Progenitor cell of endocrine pancreas (in vitro differentiated cells): ENCODE measurements at regions not wholly inside any gene's neighbourhood (a gene's known extent, or its start where the extent isn't known, plus 50 kb on each side); places are given as distances from the start of the nearest gene placed in this dataset.

ENCODE experiments used
- DNase-seq: peaks from one replicate; pipeline ENCODE4 v3.0.0; 2021; ENCODE audit warnings: low spot score; ENCODE audit not compliant: unreplicated experiment
- H3K27ac Mint-ChIP-seq: 2 replicates; pipeline ENCODE4 v1.8.0; 2021; ENCODE audit warnings: mild to moderate bottlenecking, moderate library complexity, mixed read lengths
- H3K27me3 Mint-ChIP-seq: 2 replicates; pipeline ENCODE4 v1.8.0; 2021; ENCODE audit warnings: mixed read lengths
- H3K36me3 Mint-ChIP-seq: 2 replicates; pipeline ENCODE4 v1.8.0; 2022; ENCODE audit warnings: mixed read lengths; ENCODE audit not compliant: insufficient read depth
- H3K4me1 Mint-ChIP-seq: 2 replicates; pipeline ENCODE4 v1.8.0; 2021; ENCODE audit warnings: low read depth, mixed read lengths
- H3K4me3 Mint-ChIP-seq: 2 replicates; pipeline ENCODE4 v1.8.0; 2021; ENCODE audit warnings: low read depth, mild to moderate bottlenecking, moderate library complexity, mixed read lengths
- H3K9me3 Mint-ChIP-seq: 2 replicates; pipeline ENCODE4 v1.8.0; 2021; ENCODE audit warnings: low read depth, mixed read lengths
- TF ChIP-seq, protein P1 (sequence below): fragments of 200-600 bp; sonication (generic); IDR thresholded peaks from one replicate; pipeline ENCODE4 v1.5.0; 2021; ENCODE audit warnings: antibody characterized with exemption, mild to moderate bottlenecking; ENCODE audit not compliant: unreplicated experiment

DNA sequence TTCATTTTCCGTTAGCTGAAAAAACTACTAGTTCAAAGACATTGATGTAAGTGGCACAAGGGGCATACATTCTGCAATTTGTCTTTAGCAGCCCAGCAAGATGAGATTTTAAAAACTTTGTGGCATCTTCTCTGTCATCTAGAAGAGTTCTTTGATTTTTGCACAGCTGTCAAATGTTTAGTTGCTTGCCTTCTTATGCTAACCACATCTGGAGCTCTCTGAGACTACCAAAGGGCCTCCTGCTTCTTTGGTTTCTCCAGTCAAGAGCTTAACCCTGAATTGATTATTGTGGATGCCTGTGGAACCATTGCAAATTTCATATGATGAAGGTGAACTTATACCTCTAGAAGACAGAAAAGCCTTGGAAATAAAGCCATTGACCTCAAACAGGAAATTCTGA, 468.7 kb upstream of the RGMA start:
- Mint-ChIP-seq H3K36me3 (no peaks in the 10 kb centered on the region), H3K9me3 (no peaks in the 10 kb centered on the region), H3K27me3 (peaks cover 37% of the 10 kb centered on the region), H3K4me3 (no peak overlapping the region), H3K27ac (no peak overlapping the region), H3K4me1 (no peaks in the 10 kb centered on the region)
- TF ChIP-seq, protein P1, sequence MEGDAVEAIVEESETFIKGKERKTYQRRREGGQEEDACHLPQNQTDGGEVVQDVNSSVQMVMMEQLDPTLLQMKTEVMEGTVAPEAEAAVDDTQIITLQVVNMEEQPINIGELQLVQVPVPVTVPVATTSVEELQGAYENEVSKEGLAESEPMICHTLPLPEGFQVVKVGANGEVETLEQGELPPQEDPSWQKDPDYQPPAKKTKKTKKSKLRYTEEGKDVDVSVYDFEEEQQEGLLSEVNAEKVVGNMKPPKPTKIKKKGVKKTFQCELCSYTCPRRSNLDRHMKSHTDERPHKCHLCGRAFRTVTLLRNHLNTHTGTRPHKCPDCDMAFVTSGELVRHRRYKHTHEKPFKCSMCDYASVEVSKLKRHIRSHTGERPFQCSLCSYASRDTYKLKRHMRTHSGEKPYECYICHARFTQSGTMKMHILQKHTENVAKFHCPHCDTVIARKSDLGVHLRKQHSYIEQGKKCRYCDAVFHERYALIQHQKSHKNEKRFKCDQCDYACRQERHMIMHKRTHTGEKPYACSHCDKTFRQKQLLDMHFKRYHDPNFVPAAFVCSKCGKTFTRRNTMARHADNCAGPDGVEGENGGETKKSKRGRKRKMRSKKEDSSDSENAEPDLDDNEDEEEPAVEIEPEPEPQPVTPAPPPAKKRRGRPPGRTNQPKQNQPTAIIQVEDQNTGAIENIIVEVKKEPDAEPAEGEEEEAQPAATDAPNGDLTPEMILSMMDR = no peak
- no peak for DNase-seq

DNA sequence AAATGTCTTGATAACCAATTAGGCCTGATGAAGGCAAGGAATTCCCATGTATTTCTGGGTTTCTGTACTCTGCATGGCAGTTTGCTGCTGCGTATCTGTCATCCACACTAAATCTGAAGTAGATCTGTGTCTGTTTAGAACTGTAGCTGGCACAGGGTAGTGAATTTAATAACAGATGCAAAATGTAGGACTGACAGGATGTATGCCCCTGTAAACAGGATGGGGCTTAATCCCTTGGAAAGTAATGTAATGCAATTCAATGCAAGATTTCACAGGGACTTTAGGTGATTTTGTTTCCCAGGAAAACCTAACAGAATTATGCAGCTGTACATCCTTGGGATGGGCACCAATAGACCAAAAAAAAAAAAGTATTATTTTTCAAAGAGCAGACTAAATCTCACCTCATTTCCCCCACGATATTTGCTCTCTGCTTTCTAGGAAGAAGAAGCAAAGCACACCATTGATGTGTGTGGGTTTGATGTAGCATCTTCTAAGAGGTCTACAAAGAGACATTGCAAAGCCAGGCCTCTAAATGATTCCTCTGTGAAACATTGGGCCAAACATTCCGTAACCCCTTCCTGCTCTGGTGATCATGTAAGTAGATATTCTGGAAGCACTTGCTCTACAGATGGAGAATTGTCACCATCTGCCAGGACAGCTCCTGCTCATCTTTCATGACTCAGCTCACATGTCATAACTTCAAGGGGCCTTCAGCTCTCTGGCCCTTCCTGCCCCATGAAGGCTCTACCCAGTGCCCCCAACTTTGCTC, 464.3 kb upstream of the RGMA start:
- DNase-seq = no peak
- TF ChIP-seq, protein P1 = no peak
- Mint-ChIP-seq H3K4me3 (no peak overlapping the region), H3K27me3 (peaks cover 24% of the 10 kb centered on the region), H3K4me1 (no peaks in the 10 kb centered on the region), H3K27ac (no peak overlapping the region), H3K9me3 (peaks cover 3% of the 10 kb centered on the region), H3K36me3 (no peaks in the 10 kb centered on the region)

DNA sequence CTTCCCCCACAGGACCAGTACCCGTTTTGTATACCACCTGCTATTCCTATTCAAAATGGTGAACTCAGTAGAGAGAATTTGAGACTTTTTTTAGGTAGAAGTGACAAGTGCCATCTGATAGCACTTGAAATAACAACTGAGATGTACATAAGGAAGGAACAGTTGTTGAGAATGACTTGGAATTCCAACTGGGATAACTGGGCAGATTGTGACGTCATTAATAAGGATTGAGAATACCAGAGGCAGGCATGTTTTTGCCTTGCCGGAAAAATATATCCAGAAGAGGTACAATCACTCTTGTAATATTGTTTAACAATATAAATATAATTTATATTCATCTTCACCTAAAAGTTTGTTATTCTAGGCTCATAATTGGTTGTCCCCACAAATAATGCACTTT, 454.1 kb upstream of the RGMA start:
- Mint-ChIP-seq H3K4me3 (no peak overlapping the region), H3K27ac (no peak overlapping the region), H3K4me1 (no peaks in the 10 kb centered on the region), H3K9me3 (no peaks in the 10 kb centered on the region), H3K27me3 (peaks cover 15% of the 10 kb centered on the region), H3K36me3 (no peaks in the 10 kb centered on the region)
- DNase-seq = no peak
- TF ChIP-seq, protein P1 = no peak

DNA sequence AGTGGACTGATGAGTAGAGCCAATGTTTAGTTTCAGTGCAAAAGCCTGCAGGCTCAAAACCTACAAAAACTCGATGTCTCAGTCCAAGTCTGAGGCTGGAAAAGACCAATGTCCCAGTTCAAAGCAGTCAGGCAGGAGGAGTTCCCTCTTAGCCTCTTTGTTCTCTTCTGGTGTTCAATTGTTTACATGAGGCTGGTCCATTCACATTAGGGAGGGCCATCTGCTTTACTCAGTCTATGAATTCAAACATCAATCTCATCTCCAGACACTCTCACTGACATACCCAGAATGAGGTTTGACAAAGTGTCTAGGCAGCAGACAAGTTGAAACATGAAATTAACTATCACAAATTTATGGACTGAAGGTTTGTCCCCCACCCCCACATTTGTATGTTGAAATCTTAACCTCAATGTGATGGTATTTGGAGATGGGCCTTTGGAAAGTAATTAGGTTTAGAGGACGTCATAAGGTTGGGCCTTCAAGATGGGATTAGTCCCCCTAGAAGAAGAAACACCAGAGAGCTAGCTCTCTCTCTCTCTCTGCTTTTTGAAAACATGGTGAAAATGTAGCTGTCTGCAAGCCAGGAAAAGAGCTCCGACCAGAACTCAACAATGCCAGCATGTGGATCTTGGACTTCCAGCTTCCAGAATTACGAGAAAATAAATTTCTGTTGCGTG, 438.5 kb upstream of the RGMA start:
- no peaks in the 10 kb centered on the region for H3K36me3 Mint-ChIP-seq
- no peak overlapping the region for H3K4me3 Mint-ChIP-seq
- DNase-seq = no peak
- TF ChIP-seq, protein P1 = no peak
- H3K27me3 Mint-ChIP-seq = peaks cover 39% of the 10 kb centered on the region
- H3K4me1 Mint-ChIP-seq = peaks cover 4% of the 10 kb centered on the region
- no peak overlapping the region for H3K27ac Mint-ChIP-seq
- H3K9me3 Mint-ChIP-seq = no peaks in the 10 kb centered on the region

DNA sequence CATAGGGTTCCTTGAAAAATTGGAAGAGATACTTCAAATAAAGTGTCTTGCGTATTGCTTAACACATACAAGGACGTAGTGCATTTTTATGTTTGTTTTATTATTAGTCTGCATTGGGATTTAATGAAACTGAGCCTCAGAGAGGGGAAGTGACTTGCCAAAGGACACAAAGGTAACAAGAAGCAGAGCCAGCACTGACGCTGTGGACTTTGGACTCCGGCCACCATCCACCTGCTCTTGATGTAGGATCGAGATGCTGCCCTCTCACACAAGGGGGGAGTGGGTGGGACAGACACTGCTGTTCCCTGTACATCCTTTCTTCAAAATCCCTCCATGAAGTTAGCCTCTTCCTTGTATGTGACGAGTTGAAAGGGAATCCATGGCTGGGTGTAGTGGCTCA, 435.4 kb upstream of the RGMA start:
- TF ChIP-seq, protein P1 = no peak
- Mint-ChIP-seq H3K4me1 (peaks cover 4% of the 10 kb centered on the region), H3K27ac (no peak overlapping the region), H3K4me3 (no peak overlapping the region), H3K27me3 (peaks cover 41% of the 10 kb centered on the region), H3K36me3 (no peaks in the 10 kb centered on the region), H3K9me3 (no peaks in the 10 kb centered on the region)
- no peak for DNase-seq
